ENCODE measurements at regions not wholly inside any gene's neighbourhood (a gene's known extent, or its start where the extent isn't known, plus 50 kb on each side); places are given as distances from the start of the nearest gene placed in this dataset.

- Histone ChIP-seq H4K20me1 (replicated peaks; ENCODE audit: control insufficient read depth, insufficient read depth, low read length) (no peaks in the 10 kb centered on the region), H3K4me1 (replicated peaks in 1 of 2; ENCODE audit: control insufficient read depth in 2 of 2, insufficient read depth in 2 of 2, low read length in 2 of 2) (no peaks in the 10 kb centered on the region), H3K27ac (ENCODE audit: extremely low read depth, low read depth, low read length) (no peak overlapping the region), H3K36me3 (ENCODE audit: control insufficient read depth, insufficient read depth, low read length) (no peaks in the 10 kb centered on the region), H3K9ac (ENCODE audit: insufficient read depth in 1 of 2, low read depth in 2 of 2, low read length in 2 of 2) (no peak overlapping the region), H2AFZ (ENCODE audit: low read depth, low read length) (no peak overlapping the region), H3K27me3 (ENCODE audit: control insufficient read depth in 2 of 2, insufficient read depth in 2 of 2, low read length in 2 of 2) (no peaks in the 10 kb centered on the region), H3K79me2 (ENCODE audit: control insufficient read depth, insufficient read depth, low read length) (no peaks in the 10 kb centered on the region), H3K9me3 (replicated peaks; ENCODE audit: control insufficient read depth, insufficient read depth, low read depth, low read length) (no peaks in the 10 kb centered on the region), H3K4me3 (no peak overlapping the region), H3K4me2 (ENCODE audit: insufficient read depth, low read length) (no peak overlapping the region), H3K9me1 (ENCODE audit: control insufficient read depth, insufficient read depth, low read length) (no peaks in the 10 kb centered on the region)
- ChIA-PET CTCF (ENCODE audit: low intra/inter-chr PET ratio) (no interaction called here), POLR2A (interaction anchor here (0.6 kb wide), 1 partner anchor 482 kb away, joined by 3 read pairs; no protein-coding TSS in a partner anchor)
- no peak for DNase-seq (ENCODE audit: extremely low read depth in 1 of 4, low spot score in 3 of 4)
- no peak for ATAC-seq
- no TSS peak for BruUV-seq (replicated peaks)
- WGBS (ENCODE audit: insufficient coverage, low coverage, missing lambda C conversion rate) = 3% methylated on average over 4 of the region's 4 CpGs
- in situ Hi-C loops (cut with MboI) = no loop called here
- intact Hi-C loops (cut with micrococcal nuclease) = no loop called here
- no peak for FAIRE-seq
- TF ChIP-seq FOXM1 (IDR thresholded peaks at IDR 0.05; ENCODE audit: low read depth) (no peak), FOXM1 (CRISPR knock-in tag; IDR thresholded peaks at IDR 0.05; ENCODE audit: low read depth) (no peak), HINFP (tag; conservative IDR thresholded peaks at IDR 0.05; ENCODE audit: low read depth) (no peak), SP2 (IDR thresholded peaks at IDR 0.05; ENCODE audit: extremely low read depth, low read depth, low read length, poor library complexity, severe bottlenecking) (no peak), PHF20 (IDR thresholded peaks at IDR 0.05; ENCODE audit: partially characterized antibody) (no peak), DNMT1 (IDR thresholded peaks at IDR 0.05) (no peak), IRF2 (CRISPR knock-in tag; IDR thresholded peaks at IDR 0.05) (no peak), LCOR (CRISPR knock-in tag; IDR thresholded peaks at IDR 0.05) (no peak), CBX5 (IDR thresholded peaks at IDR 0.05; ENCODE audit: borderline replicate concordance, low read depth) (no peak), STAG1 (CRISPR knock-in tag; IDR thresholded peaks at IDR 0.05; ENCODE audit: borderline replicate concordance) (no peak), BCOR (IDR thresholded peaks at IDR 0.05) (no peak), NR2C1 (IDR thresholded peaks at IDR 0.05) (no peak), NR2C1 (tag; IDR thresholded peaks at IDR 0.05) (no peak), ZKSCAN8 (CRISPR knock-in tag; IDR thresholded peaks at IDR 0.05) (no peak), ZNF518B (CRISPR knock-in tag; IDR thresholded peaks at IDR 0.05) (no peak), HDAC8 (tag; IDR thresholded peaks at IDR 0.05) (no peak)
- TF ChIP-seq, protein P1, sequence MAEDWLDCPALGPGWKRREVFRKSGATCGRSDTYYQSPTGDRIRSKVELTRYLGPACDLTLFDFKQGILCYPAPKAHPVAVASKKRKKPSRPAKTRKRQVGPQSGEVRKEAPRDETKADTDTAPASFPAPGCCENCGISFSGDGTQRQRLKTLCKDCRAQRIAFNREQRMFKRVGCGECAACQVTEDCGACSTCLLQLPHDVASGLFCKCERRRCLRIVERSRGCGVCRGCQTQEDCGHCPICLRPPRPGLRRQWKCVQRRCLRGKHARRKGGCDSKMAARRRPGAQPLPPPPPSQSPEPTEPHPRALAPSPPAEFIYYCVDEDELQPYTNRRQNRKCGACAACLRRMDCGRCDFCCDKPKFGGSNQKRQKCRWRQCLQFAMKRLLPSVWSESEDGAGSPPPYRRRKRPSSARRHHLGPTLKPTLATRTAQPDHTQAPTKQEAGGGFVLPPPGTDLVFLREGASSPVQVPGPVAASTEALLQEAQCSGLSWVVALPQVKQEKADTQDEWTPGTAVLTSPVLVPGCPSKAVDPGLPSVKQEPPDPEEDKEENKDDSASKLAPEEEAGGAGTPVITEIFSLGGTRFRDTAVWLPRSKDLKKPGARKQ (CRISPR knock-in tag; IDR thresholded peaks at IDR 0.05) = no peak
- TF ChIP-seq, protein P2, sequence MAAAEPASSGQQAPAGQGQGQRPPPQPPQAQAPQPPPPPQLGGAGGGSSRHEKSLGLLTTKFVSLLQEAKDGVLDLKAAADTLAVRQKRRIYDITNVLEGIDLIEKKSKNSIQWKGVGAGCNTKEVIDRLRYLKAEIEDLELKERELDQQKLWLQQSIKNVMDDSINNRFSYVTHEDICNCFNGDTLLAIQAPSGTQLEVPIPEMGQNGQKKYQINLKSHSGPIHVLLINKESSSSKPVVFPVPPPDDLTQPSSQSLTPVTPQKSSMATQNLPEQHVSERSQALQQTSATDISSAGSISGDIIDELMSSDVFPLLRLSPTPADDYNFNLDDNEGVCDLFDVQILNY (CRISPR knock-in tag; IDR thresholded peaks at IDR 0.05) = no peak
Measured at GRCh38 chr4:71689822-71690221, 94.1 kb downstream of the GC start.
